NOMO-1 treated with DMSO at 0.1 percent for 48 hours (cell line): ENCODE measurements at regions not wholly inside any gene's neighbourhood (a gene's known extent, or its start where the extent isn't known, plus 50 kb on each side); places are given as distances from the start of the nearest gene placed in this dataset.

ENCODE experiments used
- DNase-seq: peaks from one replicate; lab custom pipeline; 2025; ENCODE audit not compliant: unreplicated experiment; lab: John Stamatoyannopoulos, UW

DNA sequence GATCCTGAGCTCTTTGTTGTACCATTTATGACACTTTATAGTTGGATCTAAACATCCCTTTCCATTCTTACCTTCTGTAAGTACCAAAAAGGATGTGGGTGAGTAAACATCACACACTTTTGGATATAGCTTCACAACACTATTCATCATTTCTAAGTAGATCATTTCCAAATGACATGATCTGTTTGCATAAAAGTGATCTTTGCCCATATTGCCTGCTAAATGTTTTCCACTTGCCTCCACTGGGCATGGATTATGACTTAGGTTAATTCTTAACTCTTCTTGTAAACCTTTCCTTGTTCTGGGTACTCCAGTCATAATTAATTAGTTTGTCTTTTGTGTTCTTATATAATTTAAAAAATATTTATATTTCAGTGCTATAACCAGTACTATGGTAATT lies 244.9 kb upstream of the AGA start:
- DNase-seq = no peak

DNA sequence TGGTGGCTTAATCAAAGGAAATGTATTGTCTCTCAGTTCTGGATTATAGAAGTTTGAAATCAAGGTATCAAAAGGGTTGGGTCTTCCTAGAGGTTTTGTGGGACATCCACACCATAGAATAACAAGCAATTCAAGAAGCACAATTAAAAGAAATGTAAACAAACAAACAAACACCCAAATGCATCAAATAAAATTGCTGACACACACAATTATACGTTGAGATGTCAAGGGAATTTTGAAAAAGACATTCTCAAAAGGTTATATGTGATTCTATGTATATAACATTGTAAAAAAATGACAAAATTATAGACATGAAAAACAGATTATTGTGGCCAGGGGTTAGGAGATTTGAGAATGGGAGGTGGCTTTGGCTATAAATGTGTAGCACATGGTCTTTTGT lies 250.7 kb upstream of the AGA start:
- no peak for DNase-seq

- no peak for DNase-seq
Measured at GRCh38 chr4:177696438-177696966, 254.3 kb upstream of the AGA start.

GRCh38 chr4:177699365-177700213 lies 257.4 kb upstream of the AGA start:
- DNase-seq = no peak

DNA sequence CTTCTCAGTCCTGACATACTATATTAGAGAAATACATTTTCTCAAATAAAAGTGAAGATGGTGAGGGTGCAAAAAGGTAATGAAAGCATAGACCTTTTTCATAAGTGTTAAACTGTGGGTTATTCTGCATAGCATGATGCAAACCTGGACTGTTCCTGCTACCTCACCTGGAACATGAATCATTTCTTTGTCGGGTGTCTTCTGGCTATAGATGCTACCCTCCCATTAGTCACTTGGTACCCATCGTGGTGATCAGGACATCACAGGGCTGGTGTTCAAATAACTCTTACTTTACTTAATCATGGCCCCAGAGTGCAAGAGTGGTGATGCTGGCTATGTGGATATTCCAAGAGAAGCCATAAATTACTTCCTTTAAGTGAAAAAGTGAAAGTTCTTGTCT lies 264.7 kb upstream of the AGA start:
- DNase-seq = no peak

DNA sequence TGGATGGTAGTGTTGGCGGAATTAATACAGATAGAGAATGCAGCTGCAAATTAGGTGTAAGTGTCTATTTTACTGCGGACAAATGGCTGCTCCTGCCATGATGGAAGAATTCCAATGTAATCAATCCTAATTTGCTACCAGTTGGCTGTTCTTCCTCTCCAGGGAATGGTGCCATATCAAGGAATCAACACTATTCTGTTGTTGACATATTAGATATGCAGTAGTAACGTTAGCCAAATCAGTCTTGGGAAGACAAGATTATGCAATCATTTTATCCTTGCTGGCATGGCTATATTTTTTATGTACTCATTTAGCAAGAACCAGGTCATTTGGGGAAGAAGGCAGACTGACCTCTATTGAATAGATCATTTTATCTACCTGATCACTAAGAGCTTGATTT lies 271.2 kb upstream of the AGA start:
- no peak for DNase-seq

GRCh38 chr4:177717407-177717806 lies 275.2 kb upstream of the AGA start:
- no peak for DNase-seq

DNA sequence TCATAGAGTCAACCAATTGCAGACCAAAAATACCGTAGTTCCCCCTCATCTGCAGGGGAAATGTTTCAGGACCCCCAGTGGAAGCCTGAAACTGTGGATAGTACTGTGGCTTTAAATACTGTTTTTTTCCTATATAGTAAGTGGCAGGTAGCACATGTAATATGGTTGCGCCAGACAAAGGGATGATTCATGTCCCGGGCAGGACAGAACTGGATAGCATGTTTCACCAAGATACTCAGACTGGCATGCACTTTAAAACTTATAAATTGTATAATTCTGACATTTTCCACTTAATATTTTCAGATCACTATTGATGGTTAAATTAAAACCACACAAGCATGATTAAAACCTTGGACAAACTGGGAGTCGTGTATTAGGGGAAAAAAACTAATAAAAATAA lies 276.3 kb upstream of the AGA start:
- no peak for DNase-seq

DNA sequence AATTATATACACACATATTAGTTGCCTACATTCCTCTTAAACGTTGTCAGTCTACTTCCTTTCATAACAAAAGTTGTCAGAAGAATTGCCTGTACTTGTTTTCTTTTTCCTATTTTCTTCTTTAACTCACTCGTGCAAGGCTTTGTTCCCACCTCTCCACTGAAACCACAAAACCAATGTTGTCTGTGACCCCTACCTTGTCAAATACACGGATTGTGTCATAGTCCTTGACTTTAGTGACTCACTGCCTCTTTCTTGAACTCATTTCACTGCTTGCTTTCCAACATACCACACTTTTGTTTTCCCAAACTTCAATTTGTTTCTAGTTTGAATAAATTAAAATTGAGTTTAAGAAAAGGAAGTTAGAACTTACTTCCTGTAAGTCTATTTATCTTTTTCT lies 283.9 kb upstream of the AGA start:
- DNase-seq = no peak

DNA sequence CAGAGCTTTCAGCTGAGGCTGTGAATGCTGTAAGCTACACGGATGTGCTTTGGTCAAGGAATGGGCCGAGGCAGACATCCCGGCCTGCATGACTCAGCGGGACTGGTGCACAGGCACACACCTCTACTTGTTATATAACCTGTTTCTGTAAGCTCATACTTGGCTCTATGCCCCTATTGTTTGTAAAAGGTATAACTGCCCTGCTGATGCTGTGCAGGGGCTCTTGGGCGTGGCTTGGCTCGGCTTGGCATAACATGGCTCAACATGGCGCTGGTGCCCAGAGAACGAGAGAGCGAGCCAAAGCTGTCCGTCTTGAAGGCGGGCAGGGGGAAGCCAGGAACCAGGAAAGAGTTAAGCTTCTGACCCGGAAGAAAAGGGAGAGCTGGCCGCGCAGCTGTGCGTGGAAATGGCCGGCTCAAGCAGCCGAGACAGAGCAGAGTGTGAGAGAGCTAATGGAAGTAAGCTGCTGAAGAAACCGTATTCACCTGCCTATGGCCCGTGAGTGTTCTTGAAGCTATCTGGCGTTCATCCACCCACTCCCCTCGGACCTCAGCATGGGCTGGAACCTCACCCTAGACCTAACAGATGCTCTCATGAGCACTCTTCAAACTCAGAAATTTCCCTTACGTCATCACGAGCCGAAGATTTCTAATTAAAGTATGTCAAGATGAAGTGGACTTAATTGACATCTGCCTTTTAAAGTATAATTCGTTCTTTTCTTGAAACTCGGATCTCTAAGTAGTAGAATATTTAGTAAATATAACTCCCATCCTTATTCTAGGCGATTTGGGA lies 286.3 kb upstream of the AGA start:
- no peak for DNase-seq

DNA sequence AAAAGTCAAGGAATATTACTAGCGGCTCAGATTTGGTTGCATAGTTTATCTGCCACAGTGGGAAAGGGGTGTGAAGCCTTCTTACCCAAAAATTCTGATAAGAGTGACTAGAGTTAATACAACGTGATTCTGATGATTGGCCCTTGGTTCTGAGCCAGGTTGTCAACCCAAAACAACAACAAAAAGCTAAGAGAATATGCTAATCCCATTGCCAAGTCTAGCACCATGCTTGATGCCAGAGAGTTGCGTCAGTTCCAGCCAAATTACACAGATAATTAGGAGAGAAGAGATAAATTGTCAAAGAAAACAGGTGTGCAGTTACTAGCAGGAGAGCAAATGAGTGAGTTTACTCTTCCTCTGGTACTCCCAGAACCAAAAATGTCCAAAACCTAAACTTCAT lies 287.4 kb upstream of the AGA start:
- no peak for DNase-seq

- no peak for DNase-seq
Measured at GRCh38 chr4:177737387-177737940, 295.2 kb upstream of the AGA start.

- no peak for DNase-seq
Measured at GRCh38 chr4:177740563-177740962, 298.3 kb upstream of the AGA start.

- DNase-seq = no peak
Measured at GRCh38 chr4:177759729-177760128, 317.5 kb upstream of the AGA start.

DNA sequence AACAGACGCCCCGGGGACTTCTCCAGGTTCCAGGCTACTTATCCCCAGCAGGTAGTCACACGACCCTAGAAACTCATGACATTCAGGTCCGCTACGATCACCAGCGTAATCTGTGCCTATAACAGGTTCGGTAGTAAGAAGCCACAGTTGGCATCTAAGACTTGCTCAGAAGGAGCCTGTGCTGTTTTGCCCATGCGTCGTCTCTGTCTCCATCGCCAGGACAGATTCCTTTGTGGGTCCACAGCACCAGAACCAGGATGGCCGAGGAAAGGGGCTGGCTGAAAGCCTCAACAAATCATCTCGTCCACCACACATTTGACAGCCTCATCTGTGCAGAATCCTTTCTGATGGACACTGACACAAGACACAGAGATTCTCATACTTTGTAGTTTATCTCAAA lies 319.5 kb upstream of the AGA start:
- no peak for DNase-seq

- no peak for DNase-seq
Measured at GRCh38 chr4:177769155-177769554, 326.9 kb upstream of the AGA start.

- no peak for DNase-seq
Measured at GRCh38 chr4:177770776-177771175, 328.5 kb upstream of the AGA start.

GRCh38 chr4:177771645-177772044 lies 329.4 kb upstream of the AGA start:
- DNase-seq = no peak

DNA sequence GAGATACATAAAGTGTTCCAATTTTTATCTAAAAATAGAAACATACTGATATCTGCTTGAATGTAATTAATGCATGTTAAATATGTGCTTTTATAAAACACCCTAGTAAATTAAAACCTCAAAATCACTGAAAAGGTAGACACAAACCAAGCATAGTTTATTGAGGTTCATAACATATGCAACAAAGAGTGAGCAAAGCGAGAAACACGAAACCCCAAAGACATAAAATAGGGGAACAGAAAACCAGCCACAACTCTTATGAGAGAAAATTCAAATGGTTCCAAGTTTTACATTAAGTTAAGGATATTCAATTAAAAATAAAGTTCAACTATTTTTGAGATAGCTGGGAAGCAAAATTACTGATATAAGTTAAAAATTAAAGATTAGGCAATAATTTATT lies 336.4 kb upstream of the AGA start:
- DNase-seq = no peak

DNA sequence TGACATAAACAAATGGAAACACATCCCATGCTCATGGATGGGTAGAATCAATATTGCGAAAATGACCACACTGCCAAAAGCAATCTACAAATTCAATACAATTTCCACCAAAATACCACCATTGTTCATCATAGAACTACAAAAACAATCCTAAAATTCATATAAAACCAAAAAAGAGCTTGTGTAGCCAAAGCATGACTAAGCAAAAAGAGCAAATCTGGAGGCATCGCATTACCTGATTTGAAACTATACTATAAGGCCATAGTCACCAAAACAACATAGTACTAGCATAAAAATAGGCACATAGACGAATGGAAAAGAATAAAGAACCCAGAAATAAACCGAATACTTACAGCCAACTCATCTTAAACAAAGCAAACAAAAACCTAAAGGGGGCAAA lies 342.8 kb upstream of the AGA start:
- no peak for DNase-seq

- no peak for DNase-seq
Measured at GRCh38 chr4:177789610-177790009, 347.4 kb upstream of the AGA start.

DNA sequence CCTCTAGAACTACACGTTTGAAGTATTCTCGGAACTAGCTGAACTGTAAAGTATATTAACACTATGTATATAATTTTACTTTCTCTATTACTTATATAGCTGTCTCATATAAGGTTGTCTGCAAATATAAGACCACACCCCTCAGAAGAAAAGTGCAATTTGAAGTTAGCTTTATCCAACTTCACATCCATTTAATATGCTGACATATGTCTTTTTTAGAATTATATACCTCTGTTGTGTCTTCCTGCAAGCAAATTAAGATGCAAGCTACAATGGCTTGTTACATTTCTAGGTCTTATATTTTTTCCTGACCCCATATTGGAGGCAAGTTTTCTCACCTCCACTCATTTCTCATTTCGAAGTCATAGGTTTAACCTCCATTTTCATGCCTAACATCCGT lies 349.0 kb upstream of the AGA start:
- no peak for DNase-seq
